ENCODE measurements at regions not wholly inside any gene's neighbourhood (a gene's known extent, or its start where the extent isn't known, plus 50 kb on each side); places are given as distances from the start of the nearest gene placed in this dataset.

DNA sequence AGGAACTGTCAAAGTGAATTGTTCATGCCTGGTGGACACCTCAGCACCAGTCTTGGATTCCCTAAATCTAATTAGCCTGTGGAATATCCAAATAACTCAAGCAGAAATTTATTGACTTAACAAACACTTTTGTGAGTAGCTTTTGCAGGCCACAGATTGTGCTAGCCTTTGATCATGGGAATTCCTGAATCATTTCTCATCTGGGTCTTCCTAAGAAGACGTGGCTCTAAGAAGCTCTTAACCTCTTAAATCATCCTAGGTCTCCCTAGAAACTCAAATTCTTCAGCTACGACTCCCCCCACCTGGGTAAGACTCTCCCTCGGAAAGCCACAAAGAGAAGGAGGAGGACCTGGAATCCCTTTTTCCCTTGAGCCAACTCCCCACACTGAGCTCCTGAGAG is 53.8 kb upstream of the PSEN2 start:
- DNase-seq (ENCODE audit: low read depth in 2 of 3, low spot score in 2 of 3) = no peak

DNA sequence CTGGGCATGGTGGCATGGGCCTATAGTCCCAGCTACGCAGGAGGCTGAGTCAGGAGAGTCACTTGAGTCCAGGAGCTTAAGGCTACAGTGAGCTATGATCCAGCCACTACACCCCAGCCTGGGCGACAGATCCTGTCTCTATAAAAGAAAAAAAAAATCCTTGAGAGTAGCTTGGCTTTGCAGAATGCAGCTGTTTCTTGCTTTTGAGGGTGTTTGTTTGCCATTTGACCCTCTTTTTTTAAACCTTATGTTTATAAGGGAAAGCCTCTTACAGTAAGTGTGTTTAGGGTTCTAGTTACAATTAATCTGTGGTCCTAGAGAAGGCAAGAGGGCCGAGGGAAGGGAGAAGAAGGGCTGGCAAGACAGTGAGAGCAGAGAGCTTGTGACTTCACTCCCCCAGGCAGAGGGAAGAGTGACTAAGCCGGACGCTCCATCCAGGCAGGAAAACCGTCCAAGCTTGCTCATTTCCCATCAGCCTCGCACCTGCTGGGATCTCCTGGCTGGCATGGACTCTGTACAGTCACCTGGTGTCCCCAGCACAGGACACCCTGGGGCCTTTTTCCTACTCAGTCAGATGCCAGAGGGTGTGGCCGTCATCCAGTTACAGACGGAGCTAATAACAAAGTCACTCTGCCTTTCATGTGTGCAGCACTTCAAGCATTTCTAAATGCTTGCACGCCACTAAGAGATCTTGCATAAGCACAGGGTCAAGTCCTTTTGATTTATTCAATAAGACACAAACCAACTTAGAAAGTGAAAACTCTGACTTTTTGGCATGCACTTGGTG is 55.5 kb upstream of the PSEN2 start:
- DNase-seq (ENCODE audit: low read depth in 2 of 3, low spot score in 2 of 3) = no peak

GRCh38 chr1:226813671-226814591 is 56.5 kb upstream of the PSEN2 start:
- no peak for DNase-seq (ENCODE audit: low read depth in 2 of 3, low spot score in 2 of 3)

DNA sequence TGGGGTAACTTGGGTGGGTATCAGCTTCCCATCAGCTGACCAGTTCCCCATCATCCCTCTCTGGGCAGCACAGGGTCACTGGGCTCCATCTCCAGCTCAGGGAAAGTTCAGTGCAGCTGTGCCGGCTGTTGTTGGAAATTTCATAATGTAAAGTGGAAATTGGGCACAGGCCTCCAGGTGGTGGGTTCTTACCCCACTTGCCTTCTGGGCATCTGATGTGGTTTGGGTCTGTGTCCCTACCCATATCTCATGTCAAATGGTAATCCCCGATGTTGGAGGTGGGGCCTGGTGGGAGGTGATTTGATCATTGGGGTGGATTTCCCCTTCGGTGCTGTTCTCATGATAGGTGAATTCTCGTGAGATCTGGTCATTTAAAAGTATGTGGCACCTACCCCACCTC is 59.7 kb upstream of the PSEN2 start:
- DNase-seq (ENCODE audit: low read depth in 2 of 3, low spot score in 2 of 3) = no peak

- no peak for DNase-seq (ENCODE audit: low read depth in 2 of 3, low spot score in 2 of 3)
Measured at GRCh38 chr1:226809785-226810571, 60.4 kb upstream of the PSEN2 start.

GRCh38 chr1:226808501-226808900 is 61.9 kb upstream of the PSEN2 start:
- DNase-seq (ENCODE audit: low read depth in 2 of 3, low spot score in 2 of 3) = no peak

- DNase-seq (ENCODE audit: low read depth in 2 of 3, low spot score in 2 of 3) = no peak
Measured at GRCh38 chr1:226806988-226807387, 63.4 kb upstream of the PSEN2 start.

GRCh38 chr1:226804907-226805759 is 65.3 kb upstream of the PSEN2 start:
- DNase-seq (ENCODE audit: low read depth in 2 of 3, low spot score in 2 of 3) = no peak

- DNase-seq (ENCODE audit: low read depth in 2 of 3, low spot score in 2 of 3) = no peak
Measured at GRCh38 chr1:226800763-226801380, 61.8 kb upstream of the ITPKB start.

- no peak for DNase-seq (ENCODE audit: low read depth in 2 of 3, low spot score in 2 of 3)
Measured at GRCh38 chr1:226799634-226800281, 60.7 kb upstream of the ITPKB start.

DNA sequence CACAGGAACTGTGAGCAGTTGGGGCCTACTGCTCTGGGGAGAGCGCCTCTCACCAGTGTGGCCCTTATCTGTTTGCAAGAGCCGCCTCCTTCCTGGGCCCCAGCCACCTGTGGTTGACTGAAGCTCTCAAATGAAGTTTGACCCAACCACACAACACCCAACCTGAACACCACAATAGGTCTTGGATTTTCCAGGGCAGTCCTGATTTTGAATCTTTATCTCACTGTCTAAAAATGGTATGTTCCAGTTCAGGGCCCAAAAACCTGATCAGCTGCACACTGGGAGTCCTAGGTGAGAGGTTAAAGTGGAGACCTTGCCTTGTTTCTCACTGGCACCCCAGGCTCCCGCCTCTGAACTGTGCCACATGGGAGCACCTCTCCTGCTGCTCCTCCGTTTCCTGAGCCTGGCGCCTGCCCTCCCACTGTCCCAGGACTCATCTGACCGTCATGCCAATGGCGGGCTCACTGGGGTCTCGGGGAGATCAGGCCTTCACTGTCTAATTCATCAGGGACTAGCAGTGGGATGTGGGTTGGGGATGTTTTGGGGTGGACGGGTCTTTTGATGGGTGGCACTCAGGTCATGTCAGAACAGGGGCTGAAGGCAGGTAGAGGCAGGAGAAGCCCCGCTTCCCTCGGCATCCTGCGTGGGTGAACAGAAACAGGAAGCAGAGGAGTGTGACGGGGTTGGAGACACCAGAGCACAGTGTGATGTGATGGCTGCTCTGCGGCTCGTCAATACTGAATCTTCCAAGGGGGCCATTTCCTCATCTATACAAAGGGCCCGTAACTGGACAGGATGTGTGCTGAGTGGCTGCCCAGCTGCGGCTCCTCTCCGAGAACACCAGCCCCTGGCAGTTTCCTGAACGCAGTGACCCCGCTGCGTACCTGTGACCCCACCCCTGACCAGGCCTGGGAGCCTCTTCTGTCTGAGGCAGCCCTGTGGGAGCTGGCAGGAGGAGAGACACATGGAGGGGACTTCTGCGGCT is 59.6 kb upstream of the ITPKB start:
- peak; percentile 40 to 58 (median 44) for DNase-seq (ENCODE audit: low read depth in 2 of 3, low spot score in 2 of 3)

GRCh38 chr1:226797151-226797550 is 58.1 kb upstream of the ITPKB start:
- no peak for DNase-seq (ENCODE audit: low read depth in 2 of 3, low spot score in 2 of 3)

- no peak for DNase-seq (ENCODE audit: low read depth in 2 of 3, low spot score in 2 of 3)
Measured at GRCh38 chr1:226793620-226794276, 54.7 kb upstream of the ITPKB start.

- DNase-seq (ENCODE audit: low read depth in 2 of 3, low spot score in 2 of 3) = no peak
Measured at GRCh38 chr1:226792368-226792767, 53.3 kb upstream of the ITPKB start.

DNA sequence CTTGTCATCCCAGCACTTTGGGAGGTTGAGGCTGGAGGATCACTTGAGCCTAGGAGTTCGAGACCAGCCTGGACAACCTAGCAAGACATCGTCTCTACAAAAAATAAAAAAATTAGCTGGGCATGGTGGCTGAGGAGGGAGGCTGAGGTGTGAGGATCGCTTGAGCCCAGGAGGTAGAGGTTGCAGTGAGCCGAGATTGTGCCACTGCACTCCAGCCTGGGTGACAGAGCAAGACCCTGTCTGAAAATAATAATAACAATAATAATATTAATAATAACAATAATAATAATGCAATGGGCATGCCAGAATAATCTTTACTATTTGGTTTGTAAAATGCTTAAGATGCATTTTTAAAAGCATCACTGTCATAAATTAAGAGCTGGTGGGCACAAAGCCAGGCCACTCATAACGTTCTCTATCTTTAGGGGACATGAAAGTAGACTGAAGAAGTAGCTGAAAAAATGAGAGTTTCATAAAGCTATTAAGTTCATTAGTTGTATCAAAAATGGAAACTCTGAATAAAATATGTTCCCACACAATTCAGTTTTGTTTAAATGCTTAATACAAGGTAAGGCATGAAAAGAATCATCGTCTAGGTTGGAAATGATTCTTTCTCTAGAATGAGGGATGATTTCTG is 51.6 kb upstream of the ITPKB start:
- no peak for DNase-seq (ENCODE audit: low read depth in 2 of 3, low spot score in 2 of 3)

- DNase-seq (ENCODE audit: low read depth in 2 of 3, low spot score in 2 of 3) = no peak
Measured at GRCh38 chr1:226788965-226789364, 49.9 kb upstream of the ITPKB start.
